HS-27A (cell line): ENCODE measurements at regions not wholly inside any gene's neighbourhood (a gene's known extent, or its start where the extent isn't known, plus 50 kb on each side); places are given as distances from the start of the nearest gene placed in this dataset.

Experiments used
- DNase-seq: peaks from one replicate; pipeline ENCODE4 v3.0.0-alpha.2; 2012; ENCODE audit warnings: low read depth, missing footprints

DNA sequence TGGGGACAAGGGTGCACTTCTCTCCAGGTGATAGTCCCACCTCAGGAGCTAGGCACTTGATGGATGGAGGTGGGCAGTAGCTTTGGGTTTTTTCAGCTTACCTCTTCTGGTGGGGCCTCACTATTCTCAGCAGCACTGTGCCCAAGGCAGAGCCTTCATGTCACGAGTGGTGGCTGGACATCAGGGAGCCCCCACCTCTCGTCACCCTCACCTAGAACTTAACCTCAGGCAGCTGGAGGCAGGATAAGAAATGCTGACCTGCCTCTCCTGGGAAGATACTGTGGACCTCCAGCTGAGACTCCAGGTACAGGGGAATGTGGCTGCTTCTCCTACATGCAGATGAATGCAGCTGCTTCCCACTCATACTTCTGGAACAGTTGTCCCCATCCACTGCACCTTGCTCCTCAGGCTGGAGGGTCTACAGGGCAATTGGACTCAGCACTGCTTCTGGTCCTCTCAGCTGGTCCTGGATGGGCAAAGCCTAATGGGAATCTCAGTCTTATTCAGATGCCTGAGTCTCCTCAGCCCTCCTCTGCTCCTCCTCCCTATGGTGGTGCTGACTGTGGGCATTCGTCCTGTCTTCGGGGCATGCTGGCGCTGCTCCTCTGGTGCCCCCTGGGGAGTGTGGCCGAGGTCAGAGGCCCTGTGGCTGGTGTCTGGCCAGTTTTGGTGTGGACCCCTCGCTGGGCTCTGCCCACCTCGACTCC, 129.9 kb downstream of the KLF13 start:
- DNase-seq = no peak

DNA sequence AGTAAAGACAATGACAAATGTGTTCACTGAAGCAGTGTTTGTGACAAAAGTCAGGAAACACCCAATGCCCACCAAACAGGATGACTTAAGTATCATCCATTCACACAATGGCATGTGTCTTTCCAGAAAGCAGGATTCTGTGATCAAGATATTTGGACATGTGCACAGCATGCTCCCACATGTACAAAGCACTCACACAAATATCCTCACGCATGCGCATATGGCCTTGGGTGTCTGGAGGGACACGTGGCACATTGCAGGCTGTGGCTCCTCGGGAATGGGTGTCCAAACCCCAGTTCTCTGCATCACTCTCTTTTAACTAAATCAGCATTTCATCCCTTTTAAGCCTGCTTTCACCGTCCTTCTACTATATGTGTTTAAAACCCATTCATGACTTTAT, 130.5 kb downstream of the KLF13 start:
- DNase-seq = no peak

DNA sequence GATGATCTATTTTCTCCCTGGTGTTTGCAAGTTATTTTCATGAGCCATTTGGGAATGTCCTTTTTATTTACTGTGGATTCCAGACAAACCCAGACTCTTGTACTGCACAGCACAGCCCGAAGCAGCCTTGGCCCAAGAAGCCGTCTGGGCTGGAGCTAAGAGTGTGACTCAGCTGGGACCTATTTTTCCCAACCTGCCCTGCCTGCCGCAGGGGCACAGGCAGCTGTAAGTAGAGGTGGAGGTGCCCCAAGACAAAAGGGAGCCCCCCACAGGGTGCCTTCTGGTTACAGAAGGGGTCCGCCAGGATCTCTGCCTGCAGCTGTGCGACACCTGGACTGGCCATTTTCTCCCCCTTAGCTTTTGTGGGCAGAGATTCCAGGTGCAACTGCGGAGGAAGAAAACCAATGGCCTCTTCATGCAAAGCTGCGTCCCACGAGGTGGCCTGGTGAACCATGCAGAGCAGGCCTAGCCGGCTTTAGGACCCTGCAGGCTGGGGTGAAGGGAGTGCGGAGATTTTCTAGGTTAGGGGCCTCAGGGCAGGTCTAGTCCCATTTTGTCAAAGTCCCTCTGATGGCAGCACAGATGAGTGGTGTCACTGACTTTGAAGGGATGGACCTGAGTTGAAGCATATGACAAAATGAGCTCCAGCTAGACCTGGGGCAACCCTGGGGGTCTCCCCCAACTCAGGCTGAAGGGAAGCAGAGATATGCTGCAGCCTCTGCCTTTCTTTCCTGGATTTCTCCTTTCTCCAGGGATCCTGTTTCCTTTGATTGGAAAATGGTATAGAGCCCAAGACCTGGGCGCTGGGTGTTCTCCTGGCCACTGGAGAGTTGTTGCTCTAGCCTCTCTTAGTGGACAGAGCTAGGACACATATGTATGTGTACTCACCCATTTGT, 131.2 kb downstream of the KLF13 start:
- no peak for DNase-seq

GRCh38 chr15:31458596-31459399, 132.2 kb downstream of the KLF13 start:
- no peak for DNase-seq

DNA sequence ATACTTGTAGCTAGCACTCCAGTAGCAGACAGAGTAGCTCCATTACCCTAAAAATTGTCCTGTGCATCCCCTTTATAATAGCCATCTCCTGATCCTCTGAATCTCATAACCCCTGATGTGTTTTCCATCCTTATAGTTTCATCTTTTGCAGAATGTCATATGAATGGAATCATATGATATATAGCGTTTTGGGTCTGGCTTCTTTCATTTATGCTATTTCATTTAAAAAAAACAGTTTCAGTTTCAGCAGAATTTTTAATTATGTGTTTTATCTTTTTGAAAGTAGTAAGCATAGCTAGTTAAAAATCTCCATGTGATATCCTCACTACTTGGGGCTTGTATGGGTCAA, 132.7 kb downstream of the KLF13 start:
- DNase-seq = no peak

GRCh38 chr15:31461375-31461774, 134.7 kb downstream of the KLF13 start:
- DNase-seq = no peak

DNA sequence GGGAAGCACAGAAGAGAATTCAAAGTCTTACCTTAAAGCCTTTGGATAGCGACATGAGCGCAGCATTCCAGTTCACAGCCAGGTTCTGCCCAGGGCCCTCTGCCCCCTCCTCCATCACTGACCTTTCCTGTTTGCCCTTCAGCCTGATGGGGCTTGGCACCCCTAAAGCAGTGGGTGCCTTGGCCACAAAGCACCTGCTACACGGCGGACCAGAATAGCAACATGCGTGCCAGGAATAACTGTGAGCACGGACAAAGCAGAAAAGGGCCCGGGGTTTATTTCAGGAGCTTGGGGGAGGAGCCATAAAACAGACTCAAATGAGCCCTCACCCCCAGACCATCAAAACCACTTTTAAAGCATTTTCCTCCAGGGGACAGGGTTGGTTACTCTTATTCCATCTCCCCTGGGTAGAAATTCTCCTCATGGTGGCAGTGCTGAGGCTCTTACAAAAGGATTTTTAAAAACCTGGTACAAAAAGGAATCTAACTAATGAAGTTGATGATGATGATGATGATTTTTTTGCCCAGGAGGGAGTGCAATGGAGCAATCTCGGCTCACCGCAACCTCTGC, 135.4 kb downstream of the KLF13 start:
- DNase-seq = no peak

GRCh38 chr15:31463521-31464102, 137.0 kb downstream of the KLF13 start:
- DNase-seq = no peak

- DNase-seq = no peak
Measured at GRCh38 chr15:31464216-31465082, 137.8 kb downstream of the KLF13 start.

- DNase-seq = no peak
Measured at GRCh38 chr15:31465083-31465955, 138.7 kb downstream of the KLF13 start.

DNA sequence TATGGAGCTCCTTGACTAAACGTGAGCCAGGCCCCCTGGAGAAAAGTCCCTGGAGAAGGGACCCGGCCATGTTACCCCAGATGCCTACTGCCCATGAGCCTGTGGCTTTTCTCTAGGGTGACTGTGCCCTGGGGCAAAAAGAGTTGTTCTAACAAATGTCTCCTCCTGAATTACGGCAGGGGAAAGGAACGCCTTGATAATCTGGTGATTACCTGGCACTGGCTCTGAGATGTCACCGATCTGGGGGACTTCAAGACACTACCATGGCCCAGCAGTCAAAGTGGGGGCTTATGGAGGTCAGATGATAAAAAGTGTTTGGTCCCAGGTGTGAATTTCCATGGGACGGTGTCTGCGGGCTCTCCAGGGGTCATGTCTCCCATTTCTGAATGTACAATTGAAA, 140.7 kb downstream of the KLF13 start:
- DNase-seq = no peak

- DNase-seq = no peak
Measured at GRCh38 chr15:31468911-31469785, 142.5 kb downstream of the KLF13 start.

GRCh38 chr15:31469786-31470525, 143.3 kb downstream of the KLF13 start:
- DNase-seq = no peak

DNA sequence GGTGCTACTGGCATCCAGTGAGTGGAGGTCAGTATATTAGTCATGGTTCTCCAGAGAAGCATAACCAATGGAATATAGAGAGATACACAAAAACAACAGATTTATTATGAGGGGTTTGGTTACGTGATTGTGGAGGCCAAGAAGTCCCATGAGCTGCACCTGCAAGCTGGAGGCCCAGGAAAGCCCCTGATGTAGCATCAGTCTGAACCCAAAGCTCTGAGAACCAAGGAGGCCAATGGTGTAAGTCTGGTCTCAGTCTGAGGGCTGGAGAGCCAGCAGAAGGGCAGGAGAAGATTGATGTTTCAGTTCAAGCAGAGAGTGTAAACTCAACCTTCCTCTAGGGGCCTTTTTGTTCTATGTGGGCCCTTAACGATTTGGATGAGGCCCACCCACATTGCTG, 144.1 kb downstream of the KLF13 start:
- no peak for DNase-seq

- peak; percentile 89 for DNase-seq
Measured at GRCh38 chr15:31471731-31472430, 145.2 kb downstream of the KLF13 start.

DNA sequence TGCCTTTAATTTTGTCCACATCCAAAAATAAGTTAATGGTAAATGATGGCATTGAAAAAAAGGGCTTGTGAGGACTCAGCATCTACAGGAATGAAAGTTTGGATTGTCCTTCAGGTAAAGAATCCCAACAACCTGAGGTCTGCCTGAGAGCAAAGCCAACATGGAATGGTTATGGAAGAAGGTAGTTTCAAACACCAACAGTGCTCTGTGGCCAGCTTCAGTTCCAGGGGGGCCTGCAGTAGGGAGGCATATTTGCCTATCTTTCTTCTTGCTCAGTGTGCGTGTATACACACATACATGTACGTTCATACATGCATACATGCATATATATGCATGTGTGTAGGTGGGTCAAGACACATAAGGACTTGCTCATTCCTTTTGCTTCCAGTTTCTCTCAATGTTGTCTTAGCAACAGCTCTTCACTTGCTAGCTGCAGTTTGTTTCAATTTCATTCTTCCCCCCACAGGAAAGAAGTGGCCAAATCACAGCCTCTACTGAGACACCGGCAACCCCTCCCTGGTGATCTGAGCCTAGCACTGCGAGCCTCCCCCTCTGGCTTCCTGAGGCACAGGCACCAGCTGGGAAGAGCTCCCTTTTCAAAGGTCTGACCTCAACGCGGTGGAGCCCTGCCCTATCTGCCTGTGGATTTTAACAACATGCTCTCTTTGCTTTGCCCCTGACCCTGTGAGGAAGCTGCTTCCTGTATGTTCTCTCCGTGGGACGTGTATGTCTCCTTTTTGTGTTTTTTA, 146.2 kb downstream of the KLF13 start:
- DNase-seq = no peak
